ENCODE measurements at regions not wholly inside any gene's neighbourhood (a gene's known extent, or its start where the extent isn't known, plus 50 kb on each side); places are given as distances from the start of the nearest gene placed in this dataset.

- TF ChIP-seq GATA2 (IDR thresholded peaks at IDR 0.05; ENCODE audit: low read depth, low read length) (no peak), GATA3 (IDR thresholded peaks at IDR 0.05; ENCODE audit: low read depth, low read length) (no peak)
Measured at GRCh38 chr13:31042481-31043165, 110.2 kb downstream of the TEX26 start.

- no peak for TF ChIP-seq GATA3 (IDR thresholded peaks at IDR 0.05; ENCODE audit: low read depth, low read length)
- no peak for TF ChIP-seq GATA2 (IDR thresholded peaks at IDR 0.05; ENCODE audit: low read depth, low read length)
Measured at GRCh38 chr13:31042049-31042448, 109.6 kb downstream of the TEX26 start.

GRCh38 chr13:31038834-31039552 lies 106.5 kb downstream of the TEX26 start:
- TF ChIP-seq GATA3 (IDR thresholded peaks at IDR 0.05; ENCODE audit: low read depth, low read length) (no peak), GATA2 (IDR thresholded peaks at IDR 0.05; ENCODE audit: low read depth, low read length) (no peak)

- TF ChIP-seq GATA3 (IDR thresholded peaks at IDR 0.05; ENCODE audit: low read depth, low read length) (no peak), GATA2 (IDR thresholded peaks at IDR 0.05; ENCODE audit: low read depth, low read length) (no peak)
Measured at GRCh38 chr13:31037874-31038500, 105.5 kb downstream of the TEX26 start.

- TF ChIP-seq GATA2 (IDR thresholded peaks at IDR 0.05; ENCODE audit: low read depth, low read length) (no peak), GATA3 (IDR thresholded peaks at IDR 0.05; ENCODE audit: low read depth, low read length) (no peak)
Measured at GRCh38 chr13:31036731-31037695, 104.6 kb downstream of the TEX26 start.

- TF ChIP-seq GATA3 (IDR thresholded peaks at IDR 0.05; ENCODE audit: low read depth, low read length) (no peak), GATA2 (IDR thresholded peaks at IDR 0.05; ENCODE audit: low read depth, low read length) (peak; percentile 40; the same call in 1 of the 2 replicates)
Measured at GRCh38 chr13:31035185-31035965, 102.9 kb downstream of the TEX26 start.

- TF ChIP-seq GATA3 (IDR thresholded peaks at IDR 0.05; ENCODE audit: low read depth, low read length): no peak
- TF ChIP-seq GATA2 (IDR thresholded peaks at IDR 0.05; ENCODE audit: low read depth, low read length): no peak
Measured at GRCh38 chr13:31032528-31033113, 100.2 kb downstream of the TEX26 start.

GRCh38 chr13:31031482-31031881 lies 99.0 kb downstream of the TEX26 start:
- TF ChIP-seq GATA2 (IDR thresholded peaks at IDR 0.05; ENCODE audit: low read depth, low read length) (no peak), GATA3 (IDR thresholded peaks at IDR 0.05; ENCODE audit: low read depth, low read length) (no peak)

- TF ChIP-seq GATA2 (IDR thresholded peaks at IDR 0.05; ENCODE audit: low read depth, low read length) (no peak), GATA3 (IDR thresholded peaks at IDR 0.05; ENCODE audit: low read depth, low read length) (no peak)
Measured at GRCh38 chr13:31029102-31029501, 96.6 kb downstream of the TEX26 start.

GRCh38 chr13:31027136-31027535 lies 94.7 kb downstream of the TEX26 start:
- TF ChIP-seq GATA2 (IDR thresholded peaks at IDR 0.05; ENCODE audit: low read depth, low read length): no peak
- TF ChIP-seq GATA3 (IDR thresholded peaks at IDR 0.05; ENCODE audit: low read depth, low read length): no peak
